NCI-H69 (cell line): ENCODE measurements at regions not wholly inside any gene's neighbourhood (a gene's known extent, or its start where the extent isn't known, plus 50 kb on each side); places are given as distances from the start of the nearest gene placed in this dataset.

Source experiments
- DNase-seq: peaks from one replicate; lab custom pipeline; 2025; lab: John Stamatoyannopoulos, UW

- peak; percentile 63 for DNase-seq
Measured at GRCh38 chr10:16360001-16360400, 76.8 kb upstream of the PTER start.

- DNase-seq = no peak
Measured at GRCh38 chr10:16360425-16360824, 76.4 kb upstream of the PTER start.

- no peak for DNase-seq
Measured at GRCh38 chr10:16361086-16361485, 75.7 kb upstream of the PTER start.

- no peak for DNase-seq
Measured at GRCh38 chr10:16363741-16364140, 73.1 kb upstream of the PTER start.

GRCh38 chr10:16367621-16368292, 69.1 kb upstream of the PTER start:
- peak; percentile 93 for DNase-seq

- DNase-seq = peak; percentile 67
Measured at GRCh38 chr10:16381083-16381482, 55.7 kb upstream of the PTER start.

- DNase-seq = peak; percentile 94
Measured at GRCh38 chr10:16384021-16384420, 52.8 kb upstream of the PTER start.

GRCh38 chr10:16386855-16387254, 50.0 kb upstream of the PTER start:
- DNase-seq = peak; percentile 95
